Esophagus squamous epithelium (tissue), 5 donors: ENCODE measurements at regions not wholly inside any gene's neighbourhood (a gene's known extent, or its start where the extent isn't known, plus 50 kb on each side); places are given as distances from the start of the nearest gene placed in this dataset.

ENCODE experiments used
- DNase-seq: peaks from one replicate; lab custom pipeline; 2025; lab: John Stamatoyannopoulos, UW
- H3K27ac ChIP-seq, 4 donors: fragments of 200-600 bp; sonication (generic); one replicate each; pipeline ENCODE4 v1.5.1; 2016 to 2019; ENCODE audit warnings: mild to moderate bottlenecking in 1 of 4
- H3K27me3 ChIP-seq, 4 donors: fragments of 200-600 bp; sonication (generic); 1 replicate in 3 of 4; 2 replicates in 1 of 4; pipeline versions ENCODE4 v1.5.1 to v1.6.0; 2017 to 2021; ENCODE audit warnings: antibody characterized with exemption in 1 of 4
- H3K36me3 ChIP-seq, 3 donors: fragments of 200-600 bp; sonication (generic); one replicate each; pipeline ENCODE4 v1.5.1; 2016 to 2019
- H3K4me1 ChIP-seq, 3 donors: fragments of 200-600 bp; sonication (generic); one replicate each; pipeline ENCODE4 v1.5.1; 2017 to 2019
- H3K4me3 ChIP-seq, 4 donors: fragments of 200-600 bp; sonication (generic); 1 replicate in 3 of 4; 2 replicates in 1 of 4; pipeline ENCODE4 v1.5.1; 2016 to 2019; ENCODE audit warnings: mild to moderate bottlenecking in 2 of 4, moderate library complexity in 1 of 4
- H3K9me3 ChIP-seq, 3 donors: fragments of 200-600 bp; sonication (generic); one replicate each; pipeline ENCODE4 v1.5.1; 2016 to 2019
- POLR2A ChIP-seq, 4 donors: fragments of 450-650 bp; IDR thresholded peaks; one replicate each; pipeline ENCODE4 v1.6.1; 2017; ENCODE audit warnings: antibody characterized with exemption in 4 of 4, mild to moderate bottlenecking in 4 of 4, moderate library complexity in 3 of 4
- WGBS, 2 donors: methylation state at CpG; one replicate each; pipeline ENCODE4 v1.1.5; 2018; 5-methylcytosine and 5-hydroxymethylcytosine counted together
- intact Hi-C: fragments of 100-400 bp; cut with DNase I; formaldehyde crosslinking; loops from one replicate; pipeline ENCODE4 v1.15.0; 2022
- TF ChIP-seq, protein P1 (sequence below), 6 experiments: fragments of 450-650 bp in 4 of 6; fragments of 200-600 bp in 2 of 6; sonication (generic) in 2 of 6; IDR thresholded peaks; one replicate each; pipeline ENCODE4 v1.5.1; 2016 to 2019; ENCODE audit warnings: antibody characterized with exemption in 6 of 6, mild to moderate bottlenecking in 4 of 6, moderate library complexity in 4 of 6
- donor health status: DM: yes; HTN: yes; CAD: no.

DNA sequence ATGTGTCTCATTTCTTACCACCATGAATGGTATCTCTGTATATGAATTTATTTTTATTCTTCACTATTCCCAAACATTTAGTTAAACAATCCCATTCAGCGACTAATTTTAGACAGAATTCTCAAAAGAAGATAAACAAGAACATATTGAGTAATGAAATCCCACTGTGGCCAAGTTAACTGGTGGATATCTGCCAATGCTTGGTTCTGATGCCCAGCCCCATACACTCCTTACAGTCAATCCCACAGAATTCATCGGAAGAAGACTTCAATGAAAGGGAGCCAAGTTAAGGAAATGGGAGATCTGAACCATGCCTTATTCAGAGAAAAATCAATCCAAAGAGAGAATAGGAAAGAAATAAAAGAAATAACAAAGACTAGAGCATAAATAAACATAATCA lies 518.0 kb downstream of the XPNPEP1 start:
- 60 to 69% methylated on average over 2 of the region's 2 CpGs for WGBS, 2 donors
- H3K27ac ChIP-seq: no peak overlapping the region
- no peaks in the 10 kb centered on the region for H3K36me3 ChIP-seq
- no peaks in the 10 kb centered on the region for H3K9me3 ChIP-seq
- no peak for DNase-seq
- TF ChIP-seq, protein P1, sequence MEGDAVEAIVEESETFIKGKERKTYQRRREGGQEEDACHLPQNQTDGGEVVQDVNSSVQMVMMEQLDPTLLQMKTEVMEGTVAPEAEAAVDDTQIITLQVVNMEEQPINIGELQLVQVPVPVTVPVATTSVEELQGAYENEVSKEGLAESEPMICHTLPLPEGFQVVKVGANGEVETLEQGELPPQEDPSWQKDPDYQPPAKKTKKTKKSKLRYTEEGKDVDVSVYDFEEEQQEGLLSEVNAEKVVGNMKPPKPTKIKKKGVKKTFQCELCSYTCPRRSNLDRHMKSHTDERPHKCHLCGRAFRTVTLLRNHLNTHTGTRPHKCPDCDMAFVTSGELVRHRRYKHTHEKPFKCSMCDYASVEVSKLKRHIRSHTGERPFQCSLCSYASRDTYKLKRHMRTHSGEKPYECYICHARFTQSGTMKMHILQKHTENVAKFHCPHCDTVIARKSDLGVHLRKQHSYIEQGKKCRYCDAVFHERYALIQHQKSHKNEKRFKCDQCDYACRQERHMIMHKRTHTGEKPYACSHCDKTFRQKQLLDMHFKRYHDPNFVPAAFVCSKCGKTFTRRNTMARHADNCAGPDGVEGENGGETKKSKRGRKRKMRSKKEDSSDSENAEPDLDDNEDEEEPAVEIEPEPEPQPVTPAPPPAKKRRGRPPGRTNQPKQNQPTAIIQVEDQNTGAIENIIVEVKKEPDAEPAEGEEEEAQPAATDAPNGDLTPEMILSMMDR (IDR thresholded peaks at IDR 0.05): no peak
- TF ChIP-seq POLR2A (IDR thresholded peaks at IDR 0.05): no peak
- no peaks in the 10 kb centered on the region for H3K27me3 ChIP-seq
- no peaks in the 10 kb centered on the region for H3K4me1 ChIP-seq
- intact Hi-C loops: no loop called here
- H3K4me3 ChIP-seq: no peak overlapping the region

DNA sequence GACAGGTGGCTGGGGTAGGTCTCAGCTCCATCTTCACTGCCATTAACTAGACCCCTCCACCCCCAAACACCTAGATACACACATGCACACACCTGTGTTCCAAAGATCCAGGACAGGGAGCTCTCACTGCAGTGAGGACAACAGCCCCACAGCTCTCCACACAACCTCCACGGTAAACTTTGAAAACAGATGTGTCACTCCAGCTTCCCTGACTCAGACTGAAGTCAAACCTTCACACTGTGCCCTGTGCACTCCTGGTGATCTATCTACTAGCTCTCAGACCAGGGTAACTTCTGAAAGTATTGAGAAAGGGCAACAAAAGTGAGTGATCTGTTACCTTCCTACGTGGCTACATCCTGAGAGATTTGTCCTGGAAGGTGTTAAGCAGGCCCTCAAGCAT lies 519.8 kb downstream of the XPNPEP1 start:
- Histone ChIP-seq H3K9me3 (no peaks in the 10 kb centered on the region), H3K27ac (no peak overlapping the region), H3K36me3 (no peaks in the 10 kb centered on the region), H3K27me3 (no peaks in the 10 kb centered on the region), H3K4me1 (no peaks in the 10 kb centered on the region), H3K4me3 (no peak overlapping the region)
- intact Hi-C loops: no loop called here
- DNase-seq: no peak
- 40 to 51% methylated on average over 2 of the region's 2 CpGs for WGBS, 2 donors
- TF ChIP-seq, protein P1 (IDR thresholded peaks at IDR 0.05): no peak
- TF ChIP-seq POLR2A (IDR thresholded peaks at IDR 0.05): no peak

DNA sequence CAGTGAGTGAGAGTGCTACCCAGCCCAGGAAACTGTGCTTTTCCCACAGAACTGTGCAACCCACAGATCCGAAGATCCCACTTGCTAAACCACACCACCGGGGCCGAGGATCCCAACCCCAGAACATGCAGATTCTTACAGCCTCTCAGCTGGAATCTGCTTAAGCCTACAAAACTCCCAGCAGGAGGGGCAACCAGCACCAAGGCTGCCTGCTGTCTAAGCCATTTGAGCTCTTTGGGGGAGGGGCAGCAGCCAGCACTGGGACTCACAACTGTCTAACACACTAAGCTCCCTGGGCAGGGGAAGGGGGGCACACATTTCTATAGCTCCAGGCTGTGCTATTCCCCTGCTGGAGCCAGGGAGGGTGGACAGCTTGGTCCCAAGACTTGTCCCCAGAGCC lies 529.9 kb downstream of the XPNPEP1 start:
- Histone ChIP-seq H3K27me3 (no peaks in the 10 kb centered on the region), H3K4me3 (no peak overlapping the region), H3K36me3 (no peaks in the 10 kb centered on the region), H3K4me1 (no peaks in the 10 kb centered on the region), H3K27ac (no peak overlapping the region), H3K9me3 (no peaks in the 10 kb centered on the region)
- intact Hi-C loops: no loop called here
- DNase-seq: no peak
- TF ChIP-seq, protein P1 (IDR thresholded peaks at IDR 0.05): no peak
- WGBS, 2 donors: no CpG with 5 or more reads among the region's 3 CpGs

DNA sequence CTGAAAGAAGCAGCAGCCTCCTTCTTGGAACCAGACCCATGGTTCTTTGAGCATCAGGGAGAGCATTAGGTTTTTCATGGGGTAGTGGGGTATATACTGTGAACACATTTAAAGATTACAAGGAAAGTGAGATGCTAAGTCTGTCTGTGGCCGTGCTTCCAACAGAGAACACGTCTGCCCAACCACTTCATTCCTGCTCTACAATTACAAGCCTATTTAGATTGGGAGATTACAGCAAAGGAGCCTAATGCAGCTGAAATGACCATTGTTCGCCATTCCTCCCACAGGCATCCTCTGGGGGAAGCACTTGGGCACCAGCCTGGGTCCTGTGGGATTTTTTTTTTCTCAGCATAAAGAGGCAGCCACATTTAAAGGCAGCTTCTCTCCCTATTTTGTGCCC lies 536.4 kb downstream of the XPNPEP1 start:
- Histone ChIP-seq H3K27ac (no peak overlapping the region), H3K9me3 (no peaks in the 10 kb centered on the region), H3K27me3 (no peaks in the 10 kb centered on the region), H3K4me3 (no peak overlapping the region), H3K36me3 (no peaks in the 10 kb centered on the region), H3K4me1 (no peaks in the 10 kb centered on the region)
- TF ChIP-seq POLR2A (IDR thresholded peaks at IDR 0.05): no peak
- TF ChIP-seq, protein P1 (IDR thresholded peaks at IDR 0.05): no peak
- no peak for DNase-seq
- WGBS, 2 donors: 39 to 48% methylated on average over 2 to 3 of the region's 3 CpGs
- intact Hi-C loops: no loop called here

GRCh38 chr10:109386101-109386500 lies 537.2 kb downstream of the XPNPEP1 start:
- no peak for DNase-seq
- H3K9me3 ChIP-seq: no peaks in the 10 kb centered on the region
- no peaks in the 10 kb centered on the region for H3K27me3 ChIP-seq
- WGBS, 2 donors: 73 to 78% methylated on average over 1 of the region's 1 CpG
- intact Hi-C loops: no loop called here
- TF ChIP-seq, protein P1 (IDR thresholded peaks at IDR 0.05): no peak
- TF ChIP-seq POLR2A (IDR thresholded peaks at IDR 0.05): no peak
- no peak overlapping the region for H3K27ac ChIP-seq
- no peaks in the 10 kb centered on the region for H3K36me3 ChIP-seq
- no peak overlapping the region for H3K4me3 ChIP-seq
- H3K4me1 ChIP-seq: no peaks in the 10 kb centered on the region
